GM12875 (cell line): ENCODE measurements at regions not wholly inside any gene's neighbourhood (a gene's known extent, or its start where the extent isn't known, plus 50 kb on each side); places are given as distances from the start of the nearest gene placed in this dataset.

ENCODE experiments used
- H3K4me3 ChIP-seq: one replicate; pipeline ENCODE4 v1.5.1; 2011; ENCODE audit warnings: low read depth, low read length, control low read depth
- CTCF ChIP-seq: IDR thresholded peaks from 2 replicates; pipeline ENCODE4 v1.5.1; 2011; ENCODE audit warnings: low read depth, mild to moderate bottlenecking, control low read depth, inconsistent platforms, low read length, moderate library complexity, borderline replicate concordance; ENCODE audit not compliant: insufficient read depth

DNA sequence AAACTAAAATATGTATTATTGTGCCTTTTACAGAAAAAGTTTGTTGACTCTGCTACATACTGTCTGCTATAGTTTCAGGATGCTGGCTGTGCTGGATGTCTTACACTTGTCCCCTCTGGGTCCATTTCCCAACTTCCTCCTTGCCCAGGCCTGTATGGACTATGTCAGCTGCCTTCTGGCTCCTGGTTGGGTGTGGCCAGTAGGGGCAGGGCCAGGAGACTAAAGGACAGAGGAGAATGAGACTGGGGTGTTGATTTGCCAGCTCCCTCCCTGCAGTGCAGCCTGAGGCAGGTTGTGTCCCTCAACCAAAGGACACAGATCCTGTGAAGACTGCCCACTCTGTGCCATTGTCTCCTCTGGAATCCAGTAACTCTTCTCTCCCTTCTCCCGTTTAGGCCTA lies 90.6 kb upstream of the UBE2E2 start:
- no peak overlapping the region for H3K4me3 ChIP-seq
- TF ChIP-seq CTCF = no peak

GRCh38 chr3:23113455-23114171 lies 89.5 kb upstream of the UBE2E2 start:
- H3K4me3 ChIP-seq = no peak overlapping the region
- TF ChIP-seq CTCF = no peak

DNA sequence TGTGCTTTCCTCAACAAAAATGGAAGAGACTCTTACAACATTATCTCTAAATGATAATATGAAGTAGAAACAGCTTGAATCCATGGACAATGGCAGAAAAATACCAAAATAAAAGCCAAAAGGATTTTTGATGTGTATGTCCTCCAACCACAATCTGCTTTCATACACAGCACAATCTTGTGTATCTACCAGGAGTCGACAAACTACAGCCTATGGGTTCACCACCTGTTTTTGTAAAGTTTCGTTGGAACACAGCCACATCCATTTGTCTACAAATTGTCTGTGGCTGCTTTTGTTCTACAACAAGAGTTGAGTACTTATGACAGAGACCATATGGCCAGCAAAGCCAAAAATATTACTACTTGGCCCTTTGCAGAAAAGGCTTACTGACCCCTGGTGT lies 88.7 kb upstream of the UBE2E2 start:
- no peak overlapping the region for H3K4me3 ChIP-seq
- no peak for TF ChIP-seq CTCF

DNA sequence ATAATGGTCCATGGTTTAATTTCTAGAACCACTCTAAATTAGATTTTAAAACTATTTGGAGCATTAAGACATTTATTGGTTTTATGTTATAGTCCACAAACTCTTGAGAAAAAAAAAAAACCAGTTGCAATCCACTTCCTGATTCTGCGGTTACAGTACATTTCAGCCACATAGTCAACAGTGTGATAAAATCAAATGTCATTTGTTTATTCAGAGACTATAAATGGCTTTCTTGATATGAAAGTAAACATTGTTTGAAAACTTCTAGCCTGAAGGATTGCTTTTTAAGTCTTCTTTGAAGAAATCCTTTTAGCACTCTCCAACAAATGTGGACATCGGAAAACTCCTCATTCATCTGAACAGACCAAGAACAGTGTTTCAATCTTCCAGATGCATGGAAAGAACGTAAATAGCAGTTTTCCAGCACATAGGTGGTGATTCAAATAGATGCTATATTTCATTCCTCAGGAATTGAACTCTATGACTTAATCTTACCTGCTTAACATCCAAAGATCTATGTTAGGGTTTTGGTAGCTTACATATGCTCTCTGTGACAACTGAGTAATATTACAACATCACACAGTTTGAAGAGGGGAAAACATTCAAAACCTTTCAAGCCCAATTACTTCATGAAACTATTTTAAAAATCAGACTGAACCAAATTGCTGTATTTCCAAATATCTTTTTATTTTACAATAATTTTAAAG lies 87.8 kb upstream of the UBE2E2 start:
- no peak for TF ChIP-seq CTCF

DNA sequence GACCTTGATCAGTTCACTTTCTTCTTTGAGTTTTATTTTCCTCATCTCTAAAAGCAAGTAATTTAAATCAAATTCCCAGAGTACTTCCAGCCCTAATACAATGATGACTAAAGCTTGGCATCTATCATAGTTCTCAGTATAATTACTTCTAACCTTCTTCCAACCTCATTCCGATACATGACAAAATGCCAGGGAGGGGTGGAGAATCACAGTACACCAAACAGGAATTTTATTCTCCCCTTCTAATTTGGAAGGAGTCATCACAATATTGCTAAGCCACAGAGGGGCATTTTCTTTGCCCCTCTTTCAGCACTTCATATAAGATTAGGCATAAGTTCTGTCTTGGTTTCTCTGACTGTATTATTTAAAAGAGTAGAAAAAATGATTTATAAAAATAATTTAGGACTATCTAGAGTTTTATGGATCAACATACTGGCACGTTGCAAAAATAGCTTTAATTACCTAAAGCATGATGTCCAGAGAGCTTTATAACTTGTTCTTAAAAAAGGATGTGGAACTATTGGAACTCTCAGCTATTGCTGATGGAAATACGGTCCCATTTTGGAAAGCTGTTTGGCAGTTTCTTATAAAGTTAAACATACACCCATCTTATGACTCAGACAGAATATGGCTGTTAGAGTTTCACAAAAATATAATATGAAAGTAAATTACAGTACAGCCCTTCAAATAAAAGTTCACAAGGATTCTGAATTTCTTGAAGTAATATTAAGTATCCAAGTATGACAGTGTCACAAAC lies 86.9 kb upstream of the UBE2E2 start:
- H3K4me3 ChIP-seq = no peak overlapping the region
- no peak for TF ChIP-seq CTCF

More for the DNA sequence above, 87.8 kb upstream of the UBE2E2 start:
- no peak overlapping the region for H3K4me3 ChIP-seq

- H3K4me3 ChIP-seq = no peak overlapping the region
- no peak for TF ChIP-seq CTCF
These were observed 85.3 kb upstream of the UBE2E2 start for GRCh38 chr3:23117856-23118255.
